ENCODE measurements at regions not wholly inside any gene's neighbourhood (a gene's known extent, or its start where the extent isn't known, plus 50 kb on each side); places are given as distances from the start of the nearest gene placed in this dataset.

- Histone ChIP-seq H3K9me2 (ENCODE audit: insufficient read depth, low read length) (no peaks in the 10 kb centered on the region), H3K4me3 (ENCODE audit: low read length) (no peak overlapping the region), H3F3A (ENCODE audit: insufficient read depth, low read length, poor library complexity, severe bottlenecking) (no peaks in the 10 kb centered on the region), H3K36me3 (ENCODE audit: insufficient read depth, low read length) (no peaks in the 10 kb centered on the region), H4K20me1 (ENCODE audit: insufficient read depth) (no peaks in the 10 kb centered on the region), H2AFZ (ENCODE audit: low read depth, low read length) (no peak overlapping the region), H3K27ac (ENCODE audit: low read length) (no peak overlapping the region), H3K79me2 (replicated peaks; ENCODE audit: insufficient read depth, low read length) (no peaks in the 10 kb centered on the region), H3K4me2 (ENCODE audit: low read length) (no peak overlapping the region), H3K27me3 (ENCODE audit: insufficient read depth, low read depth, low read length) (no peaks in the 10 kb centered on the region), H3K9ac (ENCODE audit: low read length) (no peak overlapping the region), H3K9me3 (ENCODE audit: low read length) (no peaks in the 10 kb centered on the region)
- TF ChIP-seq TAF1 (IDR thresholded peaks at IDR 0.05; ENCODE audit: low read depth): no peak
- no peak for TF ChIP-seq CTCF (IDR thresholded peaks at IDR 0.05; ENCODE audit: poor library complexity, severe bottlenecking)
These were observed 299.8 kb downstream of the TSHZ3 start for GRCh38 chr19:31049431-31049830.

DNA sequence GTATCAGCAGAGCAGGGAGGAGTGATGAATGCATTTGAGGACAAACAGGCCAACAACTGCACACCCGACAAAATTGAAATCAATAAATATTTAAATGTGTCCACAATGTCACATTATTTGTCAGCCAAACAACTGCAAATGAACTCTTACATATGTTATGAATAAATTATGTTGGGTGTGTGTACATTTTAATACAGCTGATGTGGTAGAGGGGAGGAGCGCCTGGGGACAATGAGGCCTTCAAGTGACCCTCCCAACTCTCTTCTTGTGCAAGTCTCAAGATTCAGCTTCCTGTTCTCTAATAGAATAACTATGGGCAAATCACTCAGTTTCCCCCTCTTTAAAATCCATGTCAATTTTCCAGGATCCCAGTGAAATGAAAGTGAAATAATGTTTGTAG is 303.2 kb downstream of the TSHZ3 start:
- Histone ChIP-seq H3K36me3 (ENCODE audit: insufficient read depth, low read length) (no peaks in the 10 kb centered on the region), H3K27me3 (ENCODE audit: insufficient read depth, low read depth, low read length) (no peaks in the 10 kb centered on the region), H3K9me2 (ENCODE audit: insufficient read depth, low read length) (no peaks in the 10 kb centered on the region), H3K79me2 (replicated peaks; ENCODE audit: insufficient read depth, low read length) (no peaks in the 10 kb centered on the region), H3K4me3 (ENCODE audit: low read length) (no peak overlapping the region), H4K20me1 (ENCODE audit: insufficient read depth) (no peaks in the 10 kb centered on the region), H2AFZ (ENCODE audit: low read depth, low read length) (no peak overlapping the region), H3F3A (ENCODE audit: insufficient read depth, low read length, poor library complexity, severe bottlenecking) (no peaks in the 10 kb centered on the region), H3K4me2 (ENCODE audit: low read length) (no peak overlapping the region), H3K9ac (ENCODE audit: low read length) (no peak overlapping the region), H3K9me3 (ENCODE audit: low read length) (no peaks in the 10 kb centered on the region), H3K27ac (ENCODE audit: low read length) (no peak overlapping the region)
- TF ChIP-seq SMC3 (conservative IDR thresholded peaks at IDR 0.05; ENCODE audit: poor library complexity) (no peak), EZH2 (IDR thresholded peaks at IDR 0.05; ENCODE audit: borderline replicate concordance, insufficient read depth, low read length, poor library complexity, severe bottlenecking) (no peak), TAF1 (IDR thresholded peaks at IDR 0.05; ENCODE audit: low read depth) (no peak), MXI1 (conservative IDR thresholded peaks at IDR 0.05; ENCODE audit: poor library complexity, severe bottlenecking) (no peak), POLR2AphosphoS5 (IDR thresholded peaks at IDR 0.05) (no peak), REST (IDR thresholded peaks at IDR 0.05; ENCODE audit: borderline replicate concordance) (no peak), EP300 (conservative IDR thresholded peaks at IDR 0.05; ENCODE audit: poor library complexity, severe bottlenecking) (no peak), RAD21 (conservative IDR thresholded peaks at IDR 0.05) (no peak), CTCF (IDR thresholded peaks at IDR 0.05; ENCODE audit: poor library complexity, severe bottlenecking) (no peak)

Measured in neural cell (in vitro differentiated cells).